ENCODE measurements at regions not wholly inside any gene's neighbourhood (a gene's known extent, or its start where the extent isn't known, plus 50 kb on each side); places are given as distances from the start of the nearest gene placed in this dataset.

- TF ChIP-seq POLR2A (IDR thresholded peaks at IDR 0.05; ENCODE audit: low read length) (no peak), GATA1 (IDR thresholded peaks at IDR 0.05; ENCODE audit: low read depth, low read length) (no peak)
These were observed 186.2 kb upstream of the CRBN start for GRCh38 chr3:3365716-3366115.
